Endothelial cell of umbilical vein (primary cell): ENCODE measurements at regions not wholly inside any gene's neighbourhood (a gene's known extent, or its start where the extent isn't known, plus 50 kb on each side); places are given as distances from the start of the nearest gene placed in this dataset.

ENCODE experiments used
- EZH2 ChIP-seq: IDR thresholded peaks from 2 replicates; pipeline ENCODE4 v1.6.1; 2012; ENCODE audit warnings: borderline replicate concordance, low read depth, mild to moderate bottlenecking, moderate library complexity, low read length, inconsistent platforms; ENCODE audit not compliant: severe bottlenecking
- POLR2A ChIP-seq: IDR thresholded peaks from 2 replicates; pipeline ENCODE4 v1.6.1; 2012; ENCODE audit warnings: low read depth, mild to moderate bottlenecking, control low read depth, low read length
- TF ChIP-seq, protein P1 (sequence below), 2 donors: IDR thresholded peaks; 1 replicate in 1 of 2; 2 replicates in 1 of 2; pipeline ENCODE4 v1.5.1; 2011; ENCODE audit warnings: low read length in 2 of 2, mild to moderate bottlenecking in 2 of 2, moderate library complexity in 2 of 2, control low read depth in 1 of 2, inconsistent platforms in 1 of 2, low read depth in 1 of 2; ENCODE audit not compliant: insufficient read depth in 1 of 2; ENCODE audit errors: extremely low read depth in 1 of 2

DNA sequence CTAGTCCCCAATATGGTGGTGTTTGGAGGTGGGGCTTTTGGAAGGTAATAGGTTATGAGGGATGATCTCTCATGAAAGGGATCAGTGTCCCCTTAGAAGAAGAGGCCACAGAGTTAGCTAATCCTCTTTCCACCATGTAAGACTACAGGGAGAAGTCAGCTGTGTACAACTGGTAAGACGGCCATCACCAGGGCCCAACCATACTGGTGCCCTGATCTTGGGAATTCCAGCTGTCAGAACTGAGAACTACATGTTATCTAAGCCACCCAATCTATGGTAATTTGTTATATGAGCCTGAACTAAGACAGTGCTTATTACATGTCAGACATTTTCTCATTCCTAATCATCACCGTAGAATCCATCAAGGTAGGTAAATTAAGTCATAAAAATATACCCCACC, 77.7 kb upstream of the ZNF217 start:
- TF ChIP-seq, protein P1, sequence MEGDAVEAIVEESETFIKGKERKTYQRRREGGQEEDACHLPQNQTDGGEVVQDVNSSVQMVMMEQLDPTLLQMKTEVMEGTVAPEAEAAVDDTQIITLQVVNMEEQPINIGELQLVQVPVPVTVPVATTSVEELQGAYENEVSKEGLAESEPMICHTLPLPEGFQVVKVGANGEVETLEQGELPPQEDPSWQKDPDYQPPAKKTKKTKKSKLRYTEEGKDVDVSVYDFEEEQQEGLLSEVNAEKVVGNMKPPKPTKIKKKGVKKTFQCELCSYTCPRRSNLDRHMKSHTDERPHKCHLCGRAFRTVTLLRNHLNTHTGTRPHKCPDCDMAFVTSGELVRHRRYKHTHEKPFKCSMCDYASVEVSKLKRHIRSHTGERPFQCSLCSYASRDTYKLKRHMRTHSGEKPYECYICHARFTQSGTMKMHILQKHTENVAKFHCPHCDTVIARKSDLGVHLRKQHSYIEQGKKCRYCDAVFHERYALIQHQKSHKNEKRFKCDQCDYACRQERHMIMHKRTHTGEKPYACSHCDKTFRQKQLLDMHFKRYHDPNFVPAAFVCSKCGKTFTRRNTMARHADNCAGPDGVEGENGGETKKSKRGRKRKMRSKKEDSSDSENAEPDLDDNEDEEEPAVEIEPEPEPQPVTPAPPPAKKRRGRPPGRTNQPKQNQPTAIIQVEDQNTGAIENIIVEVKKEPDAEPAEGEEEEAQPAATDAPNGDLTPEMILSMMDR (IDR thresholded peaks at IDR 0.05; ENCODE audit: extremely low read depth in 1 of 2, insufficient read depth in 1 of 2, low read depth in 1 of 2, low read length in 2 of 2), result no peak
- TF ChIP-seq EZH2 (no peak), POLR2A (no peak)
